HEK293 (cell line): ENCODE measurements at regions not wholly inside any gene's neighbourhood (a gene's known extent, or its start where the extent isn't known, plus 50 kb on each side); places are given as distances from the start of the nearest gene placed in this dataset.

Source experiments
- CTCF ChIA-PET: fragments of 350-600 bp; formaldehyde crosslinking; extraction: SDS; loops from one replicate; lab custom pipeline; 2021; ENCODE audit warnings: antibody characterized with exemption; lab: Yijun Ruan, JAX
- POLR2A ChIA-PET: fragments of 300-600 bp; formaldehyde crosslinking; extraction: SDS; loops from one replicate; lab custom pipeline; 2020; ENCODE audit warnings: antibody characterized with exemption, inconsistent platforms; lab: Yijun Ruan, JAX
- H3K27ac ChIP-seq: fragments of 200-500 bp; sonication (Bioruptor generic); 2 replicates; pipeline ENCODE4 v1.5.1; 2014; ENCODE audit warnings: low read depth, low read length, control low read depth, inconsistent platforms; ENCODE audit errors: extremely low read depth
- H3K36me3 ChIP-seq, 2 experiments: fragments of 200-500 bp in 1 of 2; sonication (Bioruptor generic) in 1 of 2; 1 replicate in 1 of 2; 2 replicates in 1 of 2; pipeline ENCODE4 v1.5.1; 2014 to 2017; ENCODE audit warnings: inconsistent platforms in 2 of 2, low read length in 2 of 2; ENCODE audit not compliant: control insufficient read depth in 2 of 2, insufficient read depth in 1 of 2
- H3K4me1 ChIP-seq: fragments of 200-500 bp; sonication (Bioruptor generic); 2 replicates; pipeline ENCODE4 v1.5.1; 2014; ENCODE audit warnings: mild to moderate bottlenecking, low read length, inconsistent platforms; ENCODE audit not compliant: control insufficient read depth, insufficient read depth
- H3K4me3 ChIP-seq: 2 replicates; pipeline ENCODE4 v1.5.1; 2011; ENCODE audit warnings: low read depth, mild to moderate bottlenecking, control low read depth, low read length, moderate library complexity
- H3K9me3 ChIP-seq: fragments of 200-500 bp; sonication (Bioruptor generic); 2 replicates; pipeline ENCODE4 v1.5.1; 2014; ENCODE audit warnings: low read depth, low read length, inconsistent platforms; ENCODE audit not compliant: control insufficient read depth, insufficient read depth
- GLI2 ChIP-seq: fragments of 450-650 bp; formaldehyde crosslinking; IDR thresholded peaks from 2 replicates; pipeline ENCODE4; 2017; ENCODE audit warnings: missing biosample characterization, missing genetic modification characterization, low read depth, borderline replicate concordance
- GLIS1 ChIP-seq: fragments of 450-650 bp; formaldehyde crosslinking; IDR thresholded peaks from 2 replicates; pipeline ENCODE4 v1.5.1; 2016; ENCODE audit warnings: missing biosample characterization, missing genetic modification characterization
- OSR2 ChIP-seq: fragments of 450-650 bp; formaldehyde crosslinking; IDR thresholded peaks from 2 replicates; pipeline ENCODE4 v1.5.1; 2016; ENCODE audit warnings: missing biosample characterization, missing genetic modification characterization
- SP2 ChIP-seq: fragments of 450-650 bp; formaldehyde crosslinking; IDR thresholded peaks from 2 replicates; pipeline ENCODE4 v1.5.1; 2016; ENCODE audit warnings: missing biosample characterization, missing genetic modification characterization
- ZFP69B ChIP-seq: fragments of 450-650 bp; formaldehyde crosslinking; IDR thresholded peaks from 2 replicates; pipeline ENCODE4 v1.5.1; 2016; ENCODE audit warnings: missing biosample characterization, missing genetic modification characterization
- ZIC2 ChIP-seq: fragments of 450-650 bp; formaldehyde crosslinking; IDR thresholded peaks from 2 replicates; pipeline ENCODE4 v1.5.1; 2016; ENCODE audit warnings: missing biosample characterization, missing genetic modification characterization
- ZNF132 ChIP-seq: fragments of 450-650 bp; formaldehyde crosslinking; IDR thresholded peaks from 2 replicates; pipeline ENCODE4 v1.5.1; 2017; ENCODE audit warnings: missing biosample characterization, missing genetic modification characterization, borderline replicate concordance
- ZNF248 ChIP-seq: fragments of 450-650 bp; formaldehyde crosslinking; IDR thresholded peaks from 2 replicates; pipeline ENCODE4 v1.5.1; 2017; ENCODE audit warnings: missing biosample characterization, missing genetic modification characterization
- ZNF324 ChIP-seq: fragments of 450-650 bp; formaldehyde crosslinking; IDR thresholded peaks from 2 replicates; pipeline ENCODE4 v1.5.1; 2016; ENCODE audit warnings: missing biosample characterization, missing genetic modification characterization
- ZNF354C ChIP-seq: fragments of 450-650 bp; formaldehyde crosslinking; IDR thresholded peaks from 2 replicates; pipeline ENCODE4 v1.5.1; 2016; ENCODE audit warnings: missing biosample characterization, missing genetic modification characterization, low read depth, borderline replicate concordance
- ZNF416 ChIP-seq: fragments of 450-650 bp; formaldehyde crosslinking; IDR thresholded peaks from 2 replicates; pipeline ENCODE4 v1.5.1; 2016; ENCODE audit warnings: missing biosample characterization, missing genetic modification characterization
- ZNF664 ChIP-seq: fragments of 450-650 bp; formaldehyde crosslinking; IDR thresholded peaks from 2 replicates; pipeline ENCODE4 v1.5.1; 2016; ENCODE audit warnings: missing biosample characterization, missing genetic modification characterization
- TF ChIP-seq, protein P1 (sequence below): fragments of 450-650 bp; formaldehyde crosslinking; IDR thresholded peaks from 2 replicates; pipeline ENCODE4 v1.5.1; 2016; ENCODE audit warnings: missing biosample characterization, missing genetic modification characterization
- TF ChIP-seq, protein P2 (sequence below): fragments of 450-650 bp; formaldehyde crosslinking; IDR thresholded peaks from 2 replicates; pipeline ENCODE4 v1.5.1; 2016; ENCODE audit warnings: missing biosample characterization, missing genetic modification characterization
- TF ChIP-seq, protein P3 (sequence below): fragments of 450-650 bp; formaldehyde crosslinking; IDR thresholded peaks from 2 replicates; pipeline ENCODE4 v1.5.1; 2017; ENCODE audit warnings: missing biosample characterization, missing genetic modification characterization
- TF ChIP-seq, protein P4 (sequence below): fragments of 450-650 bp; formaldehyde crosslinking; IDR thresholded peaks from 2 replicates; pipeline ENCODE4 v1.5.1; 2017; ENCODE audit warnings: missing biosample characterization, missing genetic modification characterization

DNA sequence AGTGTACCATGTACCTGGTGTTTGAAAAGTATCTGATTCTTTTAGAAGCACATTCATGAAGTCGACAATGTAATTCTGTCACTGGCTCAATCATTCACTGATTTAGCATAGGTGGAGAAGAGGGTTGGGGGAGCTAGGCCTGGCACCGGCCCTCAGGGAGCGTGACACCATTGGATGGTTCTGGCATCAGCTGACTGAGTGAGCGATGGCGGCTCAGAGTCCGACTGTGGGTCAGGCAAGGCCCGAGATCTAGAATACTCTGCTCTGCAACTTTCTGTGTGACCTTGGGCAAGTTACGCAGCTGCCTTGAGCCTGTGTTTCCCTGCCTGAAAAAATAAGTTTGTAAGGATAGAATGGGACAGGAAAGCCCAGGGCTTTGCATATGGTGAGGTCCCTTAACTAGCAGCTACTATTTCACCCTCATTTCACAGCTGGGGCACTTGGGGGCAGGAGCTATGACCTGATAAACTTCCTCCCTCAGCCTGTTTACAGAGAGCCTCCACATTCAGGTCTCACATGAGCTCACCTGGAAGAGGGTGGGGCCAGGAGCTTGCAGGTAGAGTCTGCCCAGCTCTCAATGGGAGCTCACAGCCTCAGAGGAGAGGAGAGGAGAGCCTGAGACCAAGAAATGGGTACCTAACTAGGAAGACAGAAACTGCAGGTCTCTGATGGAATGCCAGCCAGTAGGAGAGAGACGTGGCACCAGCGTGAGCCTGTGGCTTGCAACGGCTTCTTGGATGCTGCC is 153.7 kb upstream of the TLE3 start (continued):
- no peak for TF ChIP-seq GLIS1 (tag by site-specific recombination)

DNA sequence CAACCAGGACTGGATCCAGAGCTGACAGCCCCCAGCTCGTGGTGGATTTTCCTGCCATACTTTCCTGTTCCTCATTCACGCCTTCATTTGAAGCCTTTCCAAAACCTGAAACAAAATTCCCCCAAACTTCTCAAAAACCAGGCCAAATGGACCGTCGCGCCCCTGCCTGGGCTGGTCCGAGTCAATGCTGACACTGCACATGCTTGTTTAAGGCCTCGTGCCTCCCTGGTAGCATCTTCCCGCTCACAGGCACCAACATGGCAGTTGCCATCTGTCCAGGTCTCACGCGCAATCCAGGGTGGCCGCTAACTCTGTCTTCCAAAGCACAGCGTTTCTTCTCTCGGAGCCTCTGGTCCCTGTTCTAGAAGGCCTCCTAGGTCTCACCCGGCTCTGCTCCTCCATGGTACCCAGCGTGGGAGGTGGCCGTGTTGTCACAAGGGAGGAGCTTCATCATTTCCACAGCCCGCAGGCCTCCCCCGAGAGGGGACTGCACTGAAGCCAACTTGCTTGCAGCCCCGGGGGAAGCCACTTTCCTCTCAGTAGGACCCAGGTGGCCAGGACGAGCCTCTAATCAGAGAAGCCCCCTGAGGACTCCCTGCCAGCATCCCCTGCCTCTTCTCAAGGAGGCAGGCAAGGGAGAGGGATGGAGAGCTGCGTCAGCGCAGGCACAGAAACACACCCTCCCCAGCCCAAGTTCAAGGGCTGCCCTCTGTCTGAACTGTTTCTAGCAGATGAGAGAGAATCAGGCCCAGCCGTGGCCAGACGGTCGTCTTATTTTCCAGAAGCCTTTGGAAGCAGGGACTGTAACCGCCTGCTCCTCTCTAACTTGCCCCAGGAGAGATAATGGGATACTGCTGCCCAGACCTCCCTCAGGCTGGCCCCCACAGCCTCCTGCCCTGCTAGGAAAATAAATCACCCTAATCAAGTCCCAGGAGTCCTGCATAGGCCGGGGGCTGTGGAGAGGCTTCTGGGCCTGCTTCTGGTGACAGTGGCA is 152.8 kb upstream of the TLE3 start:
- Histone ChIP-seq H3K4me3 (no peak overlapping the region), H3K4me1 (0 out of 2 replicates have a peak, but pooled peaks cover 8% of the 10 kb centered on the region)
- TF ChIP-seq ZNF132 = no peak
- TF ChIP-seq ZNF416 = no peak
- TF ChIP-seq, protein P1, sequence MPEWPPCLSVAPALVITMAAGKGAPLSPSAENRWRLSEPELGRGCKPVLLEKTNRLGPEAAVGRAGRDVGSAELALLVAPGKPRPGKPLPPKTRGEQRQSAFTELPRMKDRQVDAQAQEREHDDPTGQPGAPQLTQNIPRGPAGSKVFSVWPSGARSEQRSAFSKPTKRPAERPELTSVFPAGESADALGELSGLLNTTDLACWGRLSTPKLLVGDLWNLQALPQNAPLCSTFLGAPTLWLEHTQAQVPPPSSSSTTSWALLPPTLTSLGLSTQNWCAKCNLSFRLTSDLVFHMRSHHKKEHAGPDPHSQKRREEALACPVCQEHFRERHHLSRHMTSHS = no peak
- TF ChIP-seq GLIS1 (tag by site-specific recombination) = peak; percentile 86
- TF ChIP-seq, protein P2, sequence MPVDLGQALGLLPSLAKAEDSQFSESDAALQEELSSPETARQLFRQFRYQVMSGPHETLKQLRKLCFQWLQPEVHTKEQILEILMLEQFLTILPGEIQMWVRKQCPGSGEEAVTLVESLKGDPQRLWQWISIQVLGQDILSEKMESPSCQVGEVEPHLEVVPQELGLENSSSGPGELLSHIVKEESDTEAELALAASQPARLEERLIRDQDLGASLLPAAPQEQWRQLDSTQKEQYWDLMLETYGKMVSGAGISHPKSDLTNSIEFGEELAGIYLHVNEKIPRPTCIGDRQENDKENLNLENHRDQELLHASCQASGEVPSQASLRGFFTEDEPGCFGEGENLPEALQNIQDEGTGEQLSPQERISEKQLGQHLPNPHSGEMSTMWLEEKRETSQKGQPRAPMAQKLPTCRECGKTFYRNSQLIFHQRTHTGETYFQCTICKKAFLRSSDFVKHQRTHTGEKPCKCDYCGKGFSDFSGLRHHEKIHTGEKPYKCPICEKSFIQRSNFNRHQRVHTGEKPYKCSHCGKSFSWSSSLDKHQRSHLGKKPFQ (tag by site-specific recombination) = no peak
- 0 out of 2 replicates have a peak, but pooled peaks have one; percentile 14 for TF ChIP-seq OSR2 (tag by site-specific recombination)
- no peak for TF ChIP-seq ZFP69B (tag by site-specific recombination)
- peak; percentile 83 for TF ChIP-seq ZIC2 (tag by site-specific recombination)
- TF ChIP-seq ZNF248 (tag by site-specific recombination) = no peak
- TF ChIP-seq, all 188 proteins: peak for 3
- Histone ChIP-seq H3K27ac (no peak overlapping the region), H3K9me3 (no peaks in the 10 kb centered on the region), H3K36me3 (no peaks in the 10 kb centered on the region)
- ChIA-PET CTCF (no interaction called here), POLR2A (interaction anchor here (1.6 kb wide), 1 partner anchor 151 kb away, joined by 6 read pairs; no protein-coding TSS in a partner anchor)

DNA sequence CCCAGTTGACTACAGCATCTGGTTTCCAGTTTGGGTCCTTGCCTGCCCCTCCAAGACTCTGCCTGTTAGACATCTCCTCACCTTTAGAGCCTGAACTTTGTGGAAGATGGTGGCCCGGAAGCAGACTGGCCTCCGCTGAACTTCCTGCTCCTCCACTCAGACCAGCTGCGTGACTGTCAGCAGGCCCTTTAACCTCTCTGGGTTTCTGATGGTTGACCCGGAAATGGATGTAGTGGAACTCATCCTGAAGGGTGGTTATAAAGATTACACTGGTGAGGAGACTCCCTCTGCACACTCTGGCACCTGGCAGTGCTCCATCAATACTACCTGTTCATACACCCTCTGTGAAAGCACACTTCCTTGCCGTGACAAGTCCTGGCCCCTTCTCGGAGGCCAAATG is 151.9 kb upstream of the TLE3 start:
- no peaks in the 10 kb centered on the region for H3K36me3 ChIP-seq
- CTCF ChIA-PET = interaction anchor here (0.6 to 1.4 kb wide), 3 partner anchors 12 to 1006 kb away, joined by 3 to 4 read pairs (median 3); no protein-coding TSS in a partner anchor
- H3K27ac ChIP-seq = no peak overlapping the region
- TF ChIP-seq SP2 (tag by site-specific recombination) (no peak), ZNF354C (no peak), ZNF664 (tag by site-specific recombination) (no peak), GLI2 (tag by site-specific recombination) (no peak), ZNF324 (tag by site-specific recombination) (no peak)
- TF ChIP-seq, protein P3, sequence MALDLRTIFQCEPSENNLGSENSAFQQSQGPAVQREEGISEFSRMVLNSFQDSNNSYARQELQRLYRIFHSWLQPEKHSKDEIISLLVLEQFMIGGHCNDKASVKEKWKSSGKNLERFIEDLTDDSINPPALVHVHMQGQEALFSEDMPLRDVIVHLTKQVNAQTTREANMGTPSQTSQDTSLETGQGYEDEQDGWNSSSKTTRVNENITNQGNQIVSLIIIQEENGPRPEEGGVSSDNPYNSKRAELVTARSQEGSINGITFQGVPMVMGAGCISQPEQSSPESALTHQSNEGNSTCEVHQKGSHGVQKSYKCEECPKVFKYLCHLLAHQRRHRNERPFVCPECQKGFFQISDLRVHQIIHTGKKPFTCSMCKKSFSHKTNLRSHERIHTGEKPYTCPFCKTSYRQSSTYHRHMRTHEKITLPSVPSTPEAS (tag by site-specific recombination) = no peak
- TF ChIP-seq, protein P4, sequence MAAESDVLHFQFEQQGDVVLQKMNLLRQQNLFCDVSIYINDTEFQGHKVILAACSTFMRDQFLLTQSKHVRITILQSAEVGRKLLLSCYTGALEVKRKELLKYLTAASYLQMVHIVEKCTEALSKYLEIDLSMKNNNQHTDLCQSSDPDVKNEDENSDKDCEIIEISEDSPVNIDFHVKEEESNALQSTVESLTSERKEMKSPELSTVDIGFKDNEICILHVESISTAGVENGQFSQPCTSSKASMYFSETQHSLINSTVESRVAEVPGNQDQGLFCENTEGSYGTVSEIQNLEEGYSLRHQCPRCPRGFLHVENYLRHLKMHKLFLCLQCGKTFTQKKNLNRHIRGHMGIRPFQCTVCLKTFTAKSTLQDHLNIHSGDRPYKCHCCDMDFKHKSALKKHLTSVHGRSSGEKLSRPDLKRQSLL = no peak
- TF ChIP-seq, all 188 proteins: peak for 0
- Histone ChIP-seq H3K4me1 (0 out of 2 replicates have a peak, but pooled peaks cover 8% of the 10 kb centered on the region), H3K9me3 (no peaks in the 10 kb centered on the region), H3K4me3 (no peak overlapping the region)
- POLR2A ChIA-PET = no interaction called here
